NCI-H1694 treated with DMSO at 0.1 percent for 48 hours (cell line): ENCODE measurements at regions not wholly inside any gene's neighbourhood (a gene's known extent, or its start where the extent isn't known, plus 50 kb on each side); places are given as distances from the start of the nearest gene placed in this dataset.

Experiments used
- DNase-seq: peaks from one replicate; lab custom pipeline; 2025; lab: John Stamatoyannopoulos, UW

DNA sequence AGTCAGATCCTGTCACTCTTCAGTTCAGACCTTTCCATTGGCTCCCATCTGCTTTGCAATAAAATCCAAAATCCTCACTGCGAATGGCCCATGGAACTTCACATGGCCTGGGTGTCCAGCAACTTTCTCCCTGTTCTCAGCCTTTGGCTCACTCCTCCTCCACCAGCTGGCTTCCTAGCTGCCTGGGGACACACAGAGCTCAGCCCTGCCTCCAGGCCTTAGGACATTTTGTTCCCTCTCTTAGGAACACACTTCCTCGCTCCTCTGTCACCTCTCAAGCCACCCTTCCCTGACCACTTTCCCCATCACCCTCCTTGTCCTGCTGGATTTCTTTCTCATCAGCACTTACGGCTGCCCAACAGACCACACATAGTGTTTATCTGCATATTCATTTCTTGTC lies 419.6 kb downstream of the MED13L start:
- no peak for DNase-seq

DNA sequence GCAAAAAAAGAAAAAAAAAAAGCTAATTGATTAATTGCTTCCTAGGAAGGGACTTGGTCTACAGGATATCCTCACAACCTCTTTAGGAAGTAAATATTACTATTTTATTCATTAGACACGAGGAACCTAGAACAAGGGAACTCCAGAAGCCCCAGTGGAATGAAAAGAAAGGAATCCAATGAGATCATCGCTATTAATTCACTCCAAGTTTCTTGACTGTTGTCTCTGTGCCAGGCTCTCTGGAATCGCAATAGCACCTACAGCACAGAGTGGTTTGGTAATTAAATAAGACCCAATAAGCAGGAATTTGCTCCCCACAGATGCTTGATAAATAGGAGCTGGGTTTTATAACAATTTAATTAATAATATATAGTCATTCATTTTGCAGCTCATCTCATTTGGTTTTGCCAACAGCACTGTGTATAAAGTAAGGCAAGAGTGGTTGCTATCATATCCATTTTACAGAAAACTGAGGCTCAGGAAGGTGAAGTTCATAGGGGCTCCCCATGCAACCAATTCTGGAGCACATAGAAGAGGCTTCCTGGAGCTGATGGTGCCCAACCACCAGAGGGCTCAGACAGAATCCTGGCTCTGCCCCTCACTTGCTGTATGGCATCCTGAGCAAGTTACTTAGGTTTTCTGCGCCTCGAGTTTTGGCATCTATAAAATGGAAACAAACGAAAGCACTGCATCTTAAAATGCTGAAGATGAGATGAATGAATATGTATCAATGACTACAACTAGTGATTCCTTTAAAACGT lies 420.2 kb downstream of the MED13L start:
- no peak for DNase-seq

GRCh38 chr12:115852054-115852453 lies 425.4 kb downstream of the MED13L start:
- DNase-seq: no peak

- no peak for DNase-seq
Measured at GRCh38 chr12:115850957-115851356, 426.5 kb downstream of the MED13L start.

- no peak for DNase-seq
Measured at GRCh38 chr12:115849262-115849943, 428.1 kb downstream of the MED13L start.

DNA sequence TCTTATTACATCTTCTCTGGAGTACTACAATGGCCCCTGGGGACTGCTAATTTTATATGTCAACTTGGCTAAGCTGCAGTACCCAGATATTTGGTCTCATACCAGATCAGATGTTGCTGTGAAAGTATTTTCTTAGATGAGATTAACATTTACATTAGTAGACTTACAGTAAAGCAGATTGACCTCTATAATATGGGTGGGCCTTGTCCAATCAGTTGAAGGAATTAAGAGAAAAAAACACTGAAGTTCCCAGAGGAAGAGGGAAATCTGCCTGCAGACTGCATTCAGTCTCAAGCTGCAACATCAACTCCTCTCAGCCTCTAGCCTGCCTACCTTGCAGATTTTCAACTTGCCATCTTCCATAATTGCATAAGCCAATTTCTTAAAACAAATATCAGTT lies 430.1 kb downstream of the MED13L start:
- no peak for DNase-seq

- DNase-seq: no peak
Measured at GRCh38 chr12:115846516-115846915, 431.0 kb downstream of the MED13L start.

GRCh38 chr12:115840159-115840558 lies 437.3 kb downstream of the MED13L start:
- no peak for DNase-seq

DNA sequence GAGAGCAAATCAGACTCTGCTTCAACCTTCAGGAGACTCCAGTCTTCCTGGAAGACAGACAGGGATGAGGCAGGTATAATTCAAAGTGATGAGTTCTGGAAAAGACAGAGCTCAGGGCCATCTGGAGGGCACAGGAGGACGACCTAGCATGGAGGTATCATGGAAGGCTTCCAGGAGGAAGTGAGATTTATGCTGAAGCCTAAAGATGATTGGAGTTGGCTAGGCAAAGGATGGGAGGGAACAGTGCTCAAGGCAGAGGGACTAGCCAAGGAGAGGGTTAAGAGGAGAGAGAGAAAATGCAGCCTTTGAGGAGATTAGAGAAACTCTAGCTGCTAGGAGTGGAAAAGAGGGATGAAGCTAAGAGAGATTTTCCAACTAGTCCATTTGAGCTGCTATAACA lies 438.5 kb downstream of the MED13L start:
- no peak for DNase-seq

DNA sequence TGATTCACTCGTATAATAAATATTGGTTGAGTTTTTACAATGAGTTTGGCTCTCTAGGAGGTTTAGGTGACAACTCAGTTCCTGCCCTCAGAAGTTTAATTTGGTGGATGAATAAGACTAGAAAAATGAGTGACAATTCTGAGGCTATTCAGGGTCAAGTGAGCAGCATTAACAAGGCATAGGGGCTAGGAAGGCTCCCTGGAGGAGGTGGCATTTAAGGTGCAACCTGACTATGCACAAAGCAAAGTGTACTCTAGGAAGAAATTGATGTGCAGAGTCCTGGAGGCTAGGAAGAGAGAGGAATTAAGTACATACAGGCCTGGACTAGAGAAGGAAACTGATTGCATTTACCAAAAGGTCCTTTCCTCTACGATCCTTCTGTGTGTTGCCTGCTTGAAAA lies 440.3 kb downstream of the MED13L start:
- no peak for DNase-seq

DNA sequence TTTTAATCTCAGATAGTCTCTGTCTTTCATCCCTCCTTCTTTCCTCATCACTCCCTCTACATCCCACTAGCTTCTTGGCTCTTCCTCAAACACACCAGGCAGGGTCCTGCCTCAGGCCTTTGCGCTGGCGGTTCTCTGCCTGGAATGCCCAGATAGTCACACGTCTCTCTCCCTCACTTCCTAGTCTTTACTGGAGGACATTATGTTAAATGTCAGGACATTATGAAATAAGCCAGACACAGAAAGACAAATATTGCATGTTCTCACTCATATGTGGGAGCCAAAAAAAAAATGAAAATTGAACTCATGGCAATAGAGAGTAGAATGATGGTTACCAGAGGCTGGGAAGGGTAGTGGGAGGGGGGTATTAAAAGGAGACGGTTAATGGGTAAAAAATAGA lies 442.0 kb downstream of the MED13L start:
- no peak for DNase-seq

DNA sequence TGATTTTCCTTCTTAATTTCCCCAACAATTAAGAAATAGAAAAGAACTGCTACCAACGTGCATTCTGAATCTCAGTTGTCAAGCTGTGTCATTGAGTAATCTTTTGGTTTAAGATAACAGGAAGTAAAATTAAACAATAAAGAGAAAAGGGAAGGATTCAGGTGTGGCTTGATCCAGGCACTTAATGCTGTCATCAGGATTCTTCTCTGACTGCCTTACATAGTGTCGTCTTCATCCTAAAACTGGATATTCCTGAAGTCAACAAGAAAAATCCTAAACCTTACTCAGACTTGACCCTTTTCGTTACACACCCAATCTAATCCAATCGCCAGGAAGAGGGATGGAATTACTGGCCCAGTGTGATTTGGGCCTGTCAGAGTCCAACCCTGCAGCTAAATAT lies 443.8 kb downstream of the MED13L start:
- DNase-seq: no peak

- DNase-seq: no peak
Measured at GRCh38 chr12:115830633-115831032, 446.9 kb downstream of the MED13L start.

GRCh38 chr12:115830070-115830469 lies 447.4 kb downstream of the MED13L start:
- DNase-seq: no peak

DNA sequence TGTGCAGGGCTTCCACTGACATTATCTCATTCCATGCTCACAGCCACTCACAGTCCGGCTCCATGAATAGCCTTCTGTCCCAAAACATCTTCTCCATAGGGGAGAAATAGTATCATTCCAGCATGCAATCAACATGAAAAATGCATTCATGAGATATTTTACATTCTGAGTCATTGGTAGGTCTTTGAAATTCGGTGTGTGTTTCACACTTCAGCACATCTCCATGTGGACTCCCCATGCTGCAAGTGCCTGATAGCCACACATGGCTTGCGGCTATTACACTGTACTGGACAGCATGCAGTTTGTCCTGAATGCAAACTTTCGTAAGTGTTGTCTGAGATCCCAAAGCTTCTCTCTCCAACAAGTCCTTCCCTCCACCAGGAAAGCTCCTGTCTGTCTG lies 449.3 kb downstream of the MED13L start:
- DNase-seq: no peak

DNA sequence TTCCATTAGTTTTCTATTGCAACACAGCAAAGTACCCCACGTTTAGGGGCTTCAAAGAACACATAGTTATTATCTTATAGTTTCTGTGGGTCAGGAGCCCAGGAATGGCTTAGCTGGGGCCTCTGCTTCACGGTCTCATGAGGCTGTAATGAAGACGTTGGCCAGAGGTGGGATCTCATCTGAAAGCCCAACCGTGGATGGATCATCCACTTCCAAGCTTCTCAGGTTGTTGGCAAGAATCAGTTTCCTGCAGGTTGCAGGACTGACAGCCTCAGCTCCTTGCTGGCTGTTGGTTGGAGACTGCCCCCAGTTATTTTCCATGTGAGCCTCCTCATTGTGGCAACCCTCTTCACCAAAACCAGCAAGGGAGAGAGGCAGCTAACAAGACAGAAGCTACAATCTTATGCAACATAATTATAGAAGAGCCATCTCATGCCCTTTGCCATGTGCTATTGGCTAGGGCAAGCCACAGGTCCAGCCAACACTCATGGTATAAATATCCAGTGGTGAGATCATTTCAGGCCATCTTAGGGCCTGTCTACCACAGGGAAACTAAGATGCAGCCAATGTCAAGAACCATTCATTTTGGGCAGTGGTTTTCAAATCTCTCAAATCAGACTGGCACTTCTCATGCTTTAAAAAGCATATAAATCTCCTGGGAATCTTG lies 452.4 kb downstream of the MED13L start:
- no peak for DNase-seq

- no peak for DNase-seq
Measured at GRCh38 chr12:115823635-115824034, 453.9 kb downstream of the MED13L start.

DNA sequence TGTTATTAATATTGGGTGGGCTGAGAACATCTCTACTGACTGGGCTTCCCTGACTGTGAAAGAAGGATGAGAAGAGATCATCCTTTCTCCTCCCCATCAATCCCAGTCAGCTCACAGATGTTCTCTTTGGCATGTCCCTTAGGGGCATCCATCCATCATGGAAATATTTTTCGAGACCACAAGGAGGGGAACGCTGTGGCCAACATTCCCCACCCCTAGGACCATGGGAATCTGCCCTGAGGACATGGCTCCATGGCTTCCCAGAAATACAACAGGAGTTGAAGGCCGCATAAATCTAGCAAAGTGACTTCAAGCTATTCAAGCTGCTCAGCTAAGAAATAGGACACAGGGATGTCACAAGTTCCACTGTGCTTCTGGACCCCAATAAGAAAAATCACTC lies 456.8 kb downstream of the MED13L start:
- no peak for DNase-seq

DNA sequence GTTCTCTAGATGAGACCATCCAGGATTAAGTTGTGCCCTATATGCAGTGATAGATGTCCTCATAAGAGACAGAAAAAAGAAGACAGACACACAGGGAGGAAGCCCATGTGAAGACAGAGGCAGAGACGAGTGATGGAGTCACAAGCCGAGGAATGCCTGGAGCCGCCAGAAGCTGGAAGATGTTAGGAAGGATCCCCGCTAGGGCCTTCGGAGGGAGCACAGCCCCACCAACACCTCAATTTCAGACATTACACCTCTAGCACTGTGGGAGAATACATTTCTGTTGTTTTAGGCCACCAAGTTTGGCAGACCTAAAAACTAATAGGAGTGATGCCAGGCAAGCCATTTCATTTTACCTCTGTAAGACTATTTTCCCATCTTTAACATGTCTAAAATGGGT lies 458.5 kb downstream of the MED13L start:
- no peak for DNase-seq

GRCh38 chr12:115817389-115817788 lies 460.1 kb downstream of the MED13L start:
- no peak for DNase-seq

DNA sequence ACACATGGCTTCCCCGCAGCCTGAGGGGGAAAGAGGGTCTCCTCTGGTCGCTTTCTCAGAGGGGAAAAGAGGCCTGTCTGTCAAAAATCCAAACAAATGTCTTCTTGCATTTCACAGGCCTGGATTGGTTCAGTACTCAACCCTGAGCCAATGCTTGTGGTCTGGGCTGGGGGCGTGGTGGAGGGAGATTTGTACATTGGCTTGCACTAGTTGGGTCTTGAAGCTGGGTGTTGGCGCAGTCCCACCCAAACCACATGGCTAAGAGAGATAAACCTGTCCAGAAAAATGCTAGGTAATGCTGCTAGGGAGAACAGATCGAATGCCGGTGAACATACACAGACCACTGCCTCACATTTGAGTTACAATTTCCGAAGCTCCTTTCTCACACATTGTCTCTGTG lies 461.6 kb downstream of the MED13L start:
- DNase-seq: no peak

DNA sequence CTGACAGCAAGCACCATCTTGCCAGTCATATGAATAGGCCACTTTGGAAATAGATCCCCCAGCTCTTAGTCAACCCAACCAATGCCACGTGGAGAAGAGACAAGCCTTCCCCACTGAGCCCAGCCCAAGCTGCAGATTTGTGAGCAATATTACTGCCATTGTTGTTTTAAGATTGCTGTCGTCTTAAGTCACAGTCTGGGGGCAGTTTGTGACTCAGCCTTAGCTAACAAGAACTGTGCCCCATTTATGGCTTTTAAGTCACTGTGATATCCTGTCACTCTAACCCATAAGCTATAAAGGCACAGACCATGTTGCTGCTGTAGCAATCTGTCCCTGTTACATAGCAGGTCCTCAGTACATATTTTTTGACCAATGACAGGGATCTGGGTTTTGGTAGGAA lies 464.2 kb downstream of the MED13L start:
- DNase-seq: no peak

- DNase-seq: no peak
Measured at GRCh38 chr12:115811929-115812328, 465.6 kb downstream of the MED13L start.
